HG02852 (cell line): ENCODE measurements at regions not wholly inside any gene's neighbourhood (a gene's known extent, or its start where the extent isn't known, plus 50 kb on each side); places are given as distances from the start of the nearest gene placed in this dataset.
"Not testable (repeated sequence)": the region's sequence is repeated elsewhere in the genome, so short reads cannot be mapped to it uniquely, and the experiment has no call there.

ENCODE experiments used
- ATAC-seq: cut with Tn5 transposase; IDR thresholded peaks from one replicate; pipeline ENCODE4 v1.9.1; 2021; ENCODE audit warnings: mild to moderate bottlenecking, moderate library complexity; ENCODE audit not compliant: unreplicated experiment

DNA sequence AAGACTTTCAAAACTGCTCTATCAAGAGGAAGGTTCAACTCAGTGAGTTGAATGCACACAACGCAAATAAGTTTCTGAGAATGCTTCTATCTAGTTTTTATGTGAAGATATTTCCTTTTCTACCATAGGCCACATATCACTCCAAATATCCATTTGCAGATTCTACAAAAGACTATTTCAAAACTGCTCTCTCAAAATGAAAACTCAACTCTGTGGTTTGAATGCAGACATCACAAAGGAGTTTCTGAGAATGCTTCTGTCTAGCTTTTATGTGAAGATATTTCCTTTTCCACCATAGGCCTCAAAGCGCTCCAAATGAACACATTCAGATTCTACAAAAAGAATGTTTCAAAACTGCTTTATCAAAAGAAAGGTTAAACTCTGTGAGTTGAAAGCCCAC, 1093.1 kb upstream of the DEFB115 start:
- ATAC-seq = not testable (repeated sequence)

DNA sequence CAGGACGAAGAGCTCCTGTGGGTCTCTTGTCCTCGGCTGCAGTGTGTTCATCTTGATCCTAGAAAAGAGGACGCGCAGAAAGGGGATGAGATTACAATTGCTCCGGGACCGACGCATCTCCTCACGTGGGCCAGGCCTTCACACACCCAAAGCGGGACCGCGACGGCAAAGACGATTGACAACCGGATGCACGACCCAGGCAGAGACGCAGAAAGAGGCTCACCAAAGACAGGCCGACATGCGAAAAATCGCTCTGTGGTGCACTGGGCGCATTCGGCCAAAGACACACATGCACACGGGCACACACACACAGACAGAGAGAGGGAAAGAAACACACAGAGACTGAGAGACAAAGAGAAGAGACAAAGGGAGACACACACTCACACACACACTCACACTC, 1089.9 kb upstream of the DEFB115 start:
- ATAC-seq = no peak

DNA sequence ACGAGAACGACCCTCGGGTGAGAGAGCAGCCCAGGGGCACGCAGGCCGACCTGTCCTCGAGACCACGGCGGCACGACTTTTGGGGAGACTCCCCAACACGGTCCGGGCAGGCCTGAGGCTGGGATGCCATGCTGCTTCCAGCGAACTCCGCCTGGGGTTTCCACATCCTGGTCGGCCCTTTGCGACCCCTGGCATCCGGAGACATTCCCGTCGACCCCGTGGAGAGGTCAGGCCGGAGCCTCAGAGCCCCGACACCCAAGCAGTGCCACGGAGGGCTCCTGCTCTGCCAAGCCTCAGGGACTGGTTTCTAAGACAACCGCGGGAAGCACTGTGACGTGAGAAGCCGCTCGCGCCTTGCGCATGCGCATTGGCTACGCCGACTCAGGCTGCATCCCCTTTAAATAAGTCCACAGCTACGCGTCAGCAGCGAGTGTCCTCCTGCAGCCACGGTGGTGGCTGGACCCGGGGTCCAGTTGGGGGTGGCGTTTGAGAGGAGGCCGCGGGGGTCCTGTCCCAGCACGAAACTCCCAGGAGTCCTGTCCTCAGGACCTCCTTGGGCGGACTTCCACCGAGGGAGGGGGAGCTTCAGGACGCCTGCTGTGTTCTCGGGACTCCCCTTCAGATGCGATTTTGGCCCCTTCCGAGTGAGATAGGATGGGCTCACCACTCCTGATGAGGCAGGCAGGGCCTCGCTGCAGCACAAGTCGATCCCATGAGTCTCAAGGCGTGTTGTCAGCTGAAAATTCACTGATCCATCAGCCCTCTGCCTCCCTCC, 1089.3 kb upstream of the DEFB115 start:
- ATAC-seq = no peak

DNA sequence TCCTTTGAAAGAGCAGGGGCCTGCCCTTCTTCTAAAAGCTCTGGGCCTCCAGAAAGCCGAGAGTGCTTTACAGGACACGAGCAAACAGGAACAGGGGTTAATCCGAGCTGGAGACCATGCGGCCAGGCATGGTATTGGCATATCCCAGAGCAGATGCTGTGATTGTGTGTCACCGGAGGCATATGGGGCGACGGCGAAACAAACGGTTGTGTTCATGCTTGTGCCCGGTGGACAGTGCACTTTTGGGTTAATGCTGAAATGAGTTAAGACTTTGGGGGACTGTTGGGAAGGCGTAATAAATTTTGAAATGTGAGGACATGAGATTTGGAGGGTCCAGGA, 1088.7 kb upstream of the DEFB115 start:
- no peak for ATAC-seq

DNA sequence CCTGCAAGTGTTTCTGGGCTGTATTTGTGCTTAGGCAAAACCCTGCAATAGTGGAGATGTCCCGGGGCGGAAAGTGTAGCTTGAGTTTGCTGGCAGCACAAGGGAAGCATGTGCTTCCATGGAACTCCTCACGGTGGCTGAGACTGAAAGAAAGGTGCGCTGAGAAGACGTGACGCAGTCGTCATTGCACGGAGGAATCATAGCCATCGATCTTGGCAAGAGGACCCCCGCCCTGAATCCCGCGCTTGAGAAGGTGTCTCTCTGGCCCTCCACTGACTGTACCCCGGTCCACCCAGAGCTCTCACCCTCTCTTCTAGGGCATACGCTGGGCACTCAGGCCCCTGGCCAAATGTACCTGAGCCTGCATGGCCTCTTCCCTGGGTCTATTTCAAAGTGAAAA, 1081.8 kb upstream of the DEFB115 start:
- no peak for ATAC-seq

DNA sequence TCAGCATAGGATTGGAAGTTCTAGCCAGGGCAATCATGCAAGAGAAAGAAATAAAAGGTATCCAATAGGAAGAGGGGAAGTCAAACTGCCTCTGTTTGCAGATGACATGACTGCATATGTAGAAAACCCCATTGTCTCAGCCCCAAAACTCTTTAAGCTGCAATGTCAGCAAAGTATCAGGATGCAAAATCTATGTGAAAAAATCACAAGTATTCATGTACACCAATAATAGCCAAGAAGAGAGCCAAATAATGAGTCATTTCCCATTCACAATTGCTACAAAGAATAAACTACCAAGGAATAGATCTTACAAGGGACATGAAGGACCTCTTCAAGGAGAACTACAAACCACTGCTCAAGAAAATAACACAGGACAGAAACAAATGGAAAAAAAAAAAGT, 1074.3 kb upstream of the DEFB115 start:
- not testable (repeated sequence) for ATAC-seq

DNA sequence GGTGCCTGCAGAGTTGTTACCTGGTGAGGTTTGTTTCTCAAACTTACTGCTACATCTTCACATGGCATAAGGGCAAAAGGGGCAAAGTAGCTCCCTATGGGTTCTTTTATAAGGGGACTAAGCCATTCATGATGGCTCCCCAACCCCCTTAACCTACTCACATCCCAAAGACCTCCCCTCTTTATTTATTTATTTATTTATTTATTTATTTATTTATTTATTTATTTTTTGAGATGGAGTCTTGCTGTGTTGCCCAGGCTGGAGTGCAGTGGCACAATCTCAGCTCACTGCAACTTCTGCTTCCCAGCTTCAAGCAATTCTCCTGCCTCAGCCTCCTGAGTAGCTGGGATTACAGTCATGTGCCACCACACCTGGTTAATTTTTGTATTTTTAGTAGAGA, 1065.7 kb upstream of the DEFB115 start:
- not testable (repeated sequence) for ATAC-seq

DNA sequence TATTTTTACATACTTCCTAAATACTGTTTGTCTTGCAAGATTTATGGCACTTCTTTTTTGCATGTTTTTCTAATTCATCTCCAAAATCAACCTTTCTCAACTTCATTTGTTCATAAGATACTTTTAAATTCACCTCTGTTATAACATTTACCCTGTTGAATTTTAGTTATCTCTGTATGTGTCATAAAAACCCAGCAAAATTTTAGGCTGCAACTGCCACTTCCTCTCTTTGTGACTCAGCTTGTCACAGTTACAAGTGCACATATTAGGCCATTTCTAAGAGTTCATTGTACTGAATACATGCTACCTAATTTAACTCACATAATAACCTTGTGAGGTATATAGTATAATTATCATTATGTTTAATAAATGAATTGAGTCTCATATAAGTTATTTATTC, 1023.0 kb upstream of the DEFB115 start:
- not testable (repeated sequence) for ATAC-seq

DNA sequence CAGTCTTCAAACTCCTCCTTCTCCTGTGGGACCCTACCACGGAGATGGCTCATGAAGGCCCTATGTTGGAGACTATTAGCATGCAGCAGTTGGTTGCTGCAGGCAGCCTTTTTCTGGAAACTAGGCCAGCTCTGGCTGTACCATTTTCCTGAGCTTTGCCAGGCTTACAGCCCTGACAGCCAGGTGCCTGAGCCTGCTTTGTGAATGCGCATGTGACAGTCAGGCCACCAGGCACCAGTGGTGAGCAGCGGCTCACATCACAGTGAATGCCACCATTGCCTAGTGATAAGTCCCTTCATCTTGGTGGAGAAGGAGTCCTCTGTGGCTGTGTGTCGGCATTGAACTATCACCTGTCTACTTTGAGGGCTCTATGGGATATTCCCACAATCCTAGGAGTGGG, 982.4 kb upstream of the DEFB115 start:
- ATAC-seq = not testable (repeated sequence)

DNA sequence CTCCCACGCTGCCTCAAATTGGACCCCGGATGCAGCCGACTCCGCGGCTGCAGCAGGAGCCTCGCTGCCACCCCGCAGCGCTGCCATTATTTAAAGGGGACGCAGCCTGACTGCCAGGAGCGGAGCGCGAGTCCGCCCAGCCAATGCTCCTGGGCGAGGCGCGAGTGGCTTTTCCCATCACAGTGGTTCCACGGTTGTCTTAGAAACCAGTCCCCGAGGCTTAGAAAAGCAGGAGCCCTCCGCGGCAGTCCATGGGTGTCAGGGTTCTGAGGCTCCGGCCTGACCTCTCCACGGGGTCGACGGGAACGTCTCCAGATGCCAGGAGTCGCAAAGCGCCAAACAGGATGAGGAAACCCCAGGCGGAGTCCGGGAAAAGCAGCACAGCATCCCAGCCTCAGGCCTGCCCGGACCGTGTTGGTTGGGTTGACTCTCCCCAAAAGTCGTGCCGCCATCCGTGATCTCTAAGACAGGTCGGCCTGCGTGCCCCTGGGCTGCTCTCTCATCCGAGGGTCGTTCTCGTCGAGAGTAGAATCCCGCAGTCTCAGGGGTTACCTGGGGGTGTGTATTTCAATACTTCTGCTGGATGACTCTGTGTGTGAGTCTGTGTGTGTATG, 975.8 kb upstream of the DEFB115 start:
- no peak for ATAC-seq

DNA sequence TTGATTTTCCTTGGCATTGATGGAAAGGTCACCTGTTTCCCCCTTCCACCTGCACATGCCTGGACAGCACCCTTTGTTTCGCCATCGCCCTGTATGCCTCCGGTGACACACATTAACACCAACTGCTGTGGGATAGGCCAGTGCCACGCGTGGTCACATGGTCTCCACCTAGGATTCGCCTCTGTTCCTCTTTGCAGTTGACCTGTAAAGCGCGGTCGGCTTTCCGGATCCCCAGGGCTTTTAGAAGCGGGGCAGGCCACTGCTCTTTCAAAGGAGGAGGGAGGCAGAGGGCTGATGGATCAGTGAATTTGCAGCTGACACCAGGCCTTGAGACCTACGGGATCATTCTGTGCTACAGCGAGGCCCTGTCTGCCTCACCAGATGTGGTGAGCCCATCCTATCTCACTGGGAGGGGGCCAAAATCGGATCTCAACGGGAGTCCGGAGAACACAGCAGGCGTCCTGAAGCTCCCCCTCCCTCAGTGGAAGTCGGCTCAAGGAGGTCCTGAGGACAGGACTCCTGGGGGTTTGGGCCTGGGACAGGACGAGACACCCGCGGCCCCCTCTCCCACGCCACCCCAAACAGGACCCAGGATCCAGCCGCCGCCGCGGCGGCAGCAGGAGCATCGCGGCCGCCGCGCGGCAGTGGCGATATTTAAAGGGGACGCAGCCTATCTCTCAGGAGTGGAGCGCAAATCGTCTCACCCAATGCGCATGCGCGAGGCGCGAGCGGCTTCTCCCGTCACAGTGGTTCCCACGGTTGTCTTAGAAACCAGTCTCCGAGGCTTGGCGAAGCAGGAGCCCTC, 973.8 kb upstream of the DEFB115 start:
- not testable (repeated sequence) for ATAC-seq

DNA sequence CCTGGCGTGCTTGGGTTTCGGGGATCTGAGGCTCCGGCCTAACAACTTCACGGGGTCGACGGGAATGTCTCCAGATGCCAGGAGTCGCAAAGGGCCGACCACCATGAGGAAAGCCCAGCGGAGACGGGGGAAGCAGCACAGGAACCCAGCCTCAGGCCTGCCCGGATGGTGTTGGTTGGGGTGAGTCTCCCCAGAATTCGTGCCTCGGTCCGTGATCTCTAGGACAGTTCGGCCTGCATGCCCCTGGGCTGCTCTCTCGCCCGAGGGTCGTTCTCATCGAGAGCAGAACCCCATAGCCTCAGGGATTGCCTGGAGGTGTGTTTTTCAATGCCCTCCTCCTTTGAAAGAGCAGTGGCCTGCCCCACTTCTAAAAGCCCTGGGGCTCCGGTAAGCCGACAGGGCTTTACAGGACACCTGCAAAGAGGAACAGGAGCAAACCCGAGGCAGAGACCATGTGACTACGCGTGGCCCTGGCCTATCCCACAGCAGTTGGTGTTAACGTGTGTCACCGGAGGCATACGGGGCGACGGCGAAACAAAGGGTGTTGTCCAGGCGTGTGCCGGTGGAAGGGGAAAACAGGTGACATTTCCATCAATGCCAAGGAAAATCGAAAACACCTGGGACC, 973.1 kb upstream of the DEFB115 start:
- no peak for ATAC-seq

DNA sequence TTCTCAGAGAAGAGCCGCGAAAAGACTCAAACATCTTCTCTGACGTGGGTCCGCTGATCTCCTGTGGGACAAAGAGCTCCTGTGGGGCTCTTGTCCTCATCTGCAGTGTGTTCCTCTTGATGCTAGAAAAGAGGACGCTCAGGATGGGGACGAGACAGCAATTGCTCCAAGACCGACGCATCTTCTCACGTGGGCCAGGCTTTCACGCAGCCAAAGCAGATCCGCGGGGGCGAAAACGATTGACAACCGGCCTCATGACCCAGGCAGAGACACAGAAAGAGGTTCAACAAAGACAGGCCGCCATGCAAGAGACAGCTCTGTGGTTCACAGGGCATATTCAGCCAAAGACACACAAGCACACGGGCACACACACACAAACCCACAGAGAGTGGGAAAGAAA, 971.8 kb upstream of the DEFB115 start:
- ATAC-seq = no peak

DNA sequence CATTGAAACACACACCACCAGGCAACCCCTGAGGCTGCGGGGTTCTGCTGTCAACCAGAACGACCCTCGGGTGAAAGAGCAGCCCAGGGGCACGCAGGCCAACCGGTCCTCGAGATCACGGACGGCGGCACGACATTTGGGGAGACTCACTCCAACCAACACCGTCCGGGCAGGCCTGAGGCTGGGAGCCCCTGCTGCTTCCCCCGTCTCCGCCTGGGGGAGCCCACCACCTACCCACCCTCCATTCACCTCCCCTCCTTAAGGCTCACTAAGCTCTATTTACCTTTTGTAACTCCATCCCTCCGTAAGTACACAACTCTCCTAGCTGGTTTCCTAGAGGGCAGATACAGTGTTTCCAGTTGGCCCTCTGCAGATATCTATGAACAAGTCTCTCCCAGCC, 971.3 kb upstream of the DEFB115 start:
- ATAC-seq = no peak

DNA sequence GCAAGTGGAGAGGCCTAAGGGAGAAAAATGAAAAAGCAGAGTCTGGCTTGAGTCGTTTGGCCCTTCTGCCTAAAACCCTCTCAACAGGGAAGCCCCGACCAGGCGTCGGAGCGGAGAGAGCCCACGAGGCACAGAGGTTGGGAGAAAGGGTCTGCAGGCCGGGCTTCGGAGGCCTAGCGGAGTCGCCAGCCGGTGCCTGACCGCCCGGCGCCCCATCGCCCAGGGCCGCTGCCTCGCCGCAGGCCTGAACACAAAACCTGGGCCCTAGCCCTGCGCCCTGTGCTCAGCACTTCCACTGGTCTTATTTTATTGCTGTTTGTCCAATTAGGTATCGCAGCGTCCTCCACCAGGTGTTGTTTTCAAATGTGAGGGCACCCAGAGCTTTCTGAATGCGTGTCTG, 970.0 kb upstream of the DEFB115 start:
- ATAC-seq = not testable (repeated sequence)

DNA sequence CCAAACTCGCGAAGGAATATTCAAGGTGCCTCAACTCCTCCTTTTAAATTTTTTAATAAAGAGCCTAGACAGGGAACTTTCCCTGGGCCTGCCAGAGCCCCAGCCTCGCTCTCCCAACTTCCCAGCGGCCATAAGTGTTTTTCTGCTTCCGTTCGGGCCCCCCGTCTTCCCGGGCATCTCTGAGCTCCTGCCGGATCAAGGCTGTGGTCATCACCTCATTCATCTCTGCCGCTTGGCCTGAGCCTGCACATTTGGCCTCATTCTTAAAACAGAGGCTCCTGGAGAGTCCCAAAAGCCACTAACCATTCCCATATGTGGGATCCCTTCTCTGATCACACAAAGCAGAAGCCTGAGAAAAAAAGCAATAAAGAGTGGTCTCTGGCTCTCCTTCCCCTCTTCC, 969.1 kb upstream of the DEFB115 start:
- ATAC-seq = no peak

DNA sequence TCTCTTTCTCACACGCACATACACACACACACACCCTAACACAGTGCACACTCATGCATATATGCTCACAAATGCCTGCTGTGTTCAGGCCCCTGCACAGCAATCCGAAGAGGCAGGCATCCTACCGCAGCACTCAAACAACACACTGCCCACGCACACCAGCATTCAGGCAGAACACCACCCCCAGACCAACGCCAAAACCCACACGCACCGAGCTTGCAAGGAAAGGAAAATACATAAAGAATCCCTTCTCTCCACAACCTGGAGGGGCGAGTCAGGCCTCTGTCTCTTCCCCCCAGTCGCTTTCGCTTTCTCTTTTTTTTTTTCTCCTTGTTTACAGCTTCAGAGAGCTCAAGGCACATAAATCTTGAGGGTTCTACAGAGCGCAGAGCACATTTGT, 968.4 kb upstream of the DEFB115 start:
- not testable (repeated sequence) for ATAC-seq

DNA sequence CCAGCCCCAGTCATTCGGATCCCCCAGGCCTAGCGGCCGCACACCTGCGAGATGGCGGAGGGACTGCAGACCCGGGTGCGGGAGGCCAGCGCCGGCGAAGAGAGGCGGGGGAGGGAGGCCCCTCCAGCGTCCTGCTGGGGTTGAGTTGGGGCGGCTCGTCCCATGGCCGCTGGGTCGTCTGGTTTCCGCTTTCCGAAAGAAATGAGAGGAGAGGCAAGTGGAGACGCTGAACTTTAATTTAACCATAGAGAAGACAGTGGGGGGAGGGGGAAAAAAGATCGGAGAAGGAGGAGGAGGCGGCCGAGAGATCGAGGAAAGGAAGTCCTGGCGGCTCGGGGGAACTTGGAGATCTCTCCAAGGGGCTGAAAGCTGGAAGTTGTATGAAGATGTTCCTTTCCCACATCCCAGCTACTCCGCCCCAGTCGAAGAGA, 967.7 kb upstream of the DEFB115 start:
- ATAC-seq = not testable (repeated sequence)

DNA sequence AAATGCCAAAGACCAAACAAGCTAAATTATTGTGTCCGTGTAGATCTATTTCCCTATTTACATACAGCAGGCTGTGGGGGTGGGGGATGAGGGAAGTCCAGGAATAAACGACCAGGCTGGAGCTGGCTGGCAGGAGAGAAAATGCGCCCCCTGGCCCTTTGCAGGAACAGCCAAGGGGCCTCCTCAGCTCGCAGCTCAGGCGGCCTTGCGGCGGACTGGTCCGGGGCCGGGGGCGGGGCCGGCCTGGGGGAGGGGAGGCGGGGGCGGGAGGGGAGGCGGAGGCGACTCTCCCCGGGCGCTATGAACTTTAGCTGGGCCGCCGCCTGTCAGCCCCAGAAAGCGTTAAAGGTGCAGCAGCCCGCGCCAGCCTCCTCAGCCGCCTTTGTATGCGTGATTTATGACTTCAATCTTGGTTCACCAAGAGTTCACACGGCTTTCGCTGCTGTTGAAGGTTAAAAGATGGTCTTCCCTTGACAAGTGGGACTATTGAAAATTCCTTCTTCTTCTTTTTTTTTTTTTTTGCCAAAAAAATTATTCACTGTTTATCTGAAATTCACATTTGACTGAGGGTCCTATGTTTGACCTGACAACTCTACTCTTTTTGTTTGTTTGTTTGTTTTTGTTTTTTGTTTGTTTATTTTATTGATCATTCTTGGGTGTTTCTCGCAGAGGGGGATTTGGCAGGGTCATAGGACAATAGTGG, 967.0 kb upstream of the DEFB115 start:
- not testable (repeated sequence) for ATAC-seq

DNA sequence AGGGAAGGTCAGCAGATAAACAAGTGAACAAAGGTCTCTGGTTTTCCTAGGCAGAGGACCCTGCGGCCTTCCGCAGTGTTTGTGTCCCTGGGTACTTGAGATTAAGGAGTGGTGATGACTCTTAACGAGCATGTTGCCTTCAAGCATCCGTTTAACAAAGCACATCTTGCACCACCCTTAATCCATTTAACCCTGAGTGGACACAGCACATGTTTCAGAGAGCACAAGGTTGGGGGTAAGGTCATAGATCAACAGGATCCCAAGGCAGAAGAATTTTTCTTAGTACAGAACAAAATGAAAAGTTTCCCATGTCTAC, 966.4 kb upstream of the DEFB115 start:
- not testable (repeated sequence) for ATAC-seq

DNA sequence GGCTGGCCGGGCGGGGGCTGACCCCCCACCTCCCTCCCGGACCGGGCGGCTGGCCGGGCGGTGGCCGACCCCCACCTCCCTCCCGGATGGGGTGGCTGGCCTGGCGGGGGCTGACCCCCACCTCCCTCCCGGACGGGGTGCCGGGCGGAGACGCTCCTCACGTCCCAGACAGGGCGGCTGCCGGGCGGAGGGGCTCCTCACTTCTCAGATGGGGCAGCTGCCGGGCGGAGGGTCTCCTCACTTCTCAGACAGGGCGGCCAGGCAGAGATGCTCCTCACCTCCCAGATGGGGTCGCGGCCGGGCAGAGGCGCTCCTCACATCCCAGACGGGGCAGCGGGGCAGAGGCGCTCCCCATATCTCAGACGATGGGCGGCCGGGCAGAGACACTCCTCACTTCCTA, 965.8 kb upstream of the DEFB115 start:
- ATAC-seq = not testable (repeated sequence)
